Fibroblast of lung (primary cell): ENCODE measurements at regions not wholly inside any gene's neighbourhood (a gene's known extent, or its start where the extent isn't known, plus 50 kb on each side); places are given as distances from the start of the nearest gene placed in this dataset.

Experiments used
- CTCF ChIP-seq, 2 donors: IDR thresholded peaks in 1 of 2; conservative IDR thresholded peaks in 1 of 2; 1 replicate in 1 of 2; 2 replicates in 1 of 2; pipeline ENCODE4 v1.5.1; 2011 to 2012; ENCODE audit warnings: low read length in 2 of 2, control low read depth in 1 of 2, inconsistent platforms in 1 of 2, low read depth in 1 of 2, mild to moderate bottlenecking in 1 of 2
- EZH2 ChIP-seq: IDR thresholded peaks from 2 replicates; pipeline ENCODE4 v1.5.1; 2012; ENCODE audit warnings: low read length, control low read depth, mild to moderate bottlenecking; ENCODE audit errors: missing control alignments

- TF ChIP-seq CTCF (conservative IDR thresholded peaks at IDR 0.05 in 1 of 2, IDR thresholded peaks at IDR 0.05 in 1 of 2; ENCODE audit: low read depth in 1 of 2, low read length in 2 of 2) (no peak), EZH2 (no peak)
Observed at GRCh38 chr7:12746211-12746610, 58.8 kb downstream of the ARL4A start.
